Activated naive CD8-positive, alpha-beta T cell treated with anti-CD3 and anti-CD28 coated beads, Interleukin-2, amount 50 U/mL, for 16 hours (primary cell): ENCODE measurements at regions not wholly inside any gene's neighbourhood (a gene's known extent, or its start where the extent isn't known, plus 50 kb on each side); places are given as distances from the start of the nearest gene placed in this dataset.
"Not testable (repeated sequence)": the region's sequence is repeated elsewhere in the genome, so short reads cannot be mapped to it uniquely, and the experiment has no call there.

ENCODE experiments used
- DNase-seq: peaks from one replicate; pipeline ENCODE4 v3.0.0-alpha.2; 2020; ENCODE audit warnings: low read depth, low spot score

DNA sequence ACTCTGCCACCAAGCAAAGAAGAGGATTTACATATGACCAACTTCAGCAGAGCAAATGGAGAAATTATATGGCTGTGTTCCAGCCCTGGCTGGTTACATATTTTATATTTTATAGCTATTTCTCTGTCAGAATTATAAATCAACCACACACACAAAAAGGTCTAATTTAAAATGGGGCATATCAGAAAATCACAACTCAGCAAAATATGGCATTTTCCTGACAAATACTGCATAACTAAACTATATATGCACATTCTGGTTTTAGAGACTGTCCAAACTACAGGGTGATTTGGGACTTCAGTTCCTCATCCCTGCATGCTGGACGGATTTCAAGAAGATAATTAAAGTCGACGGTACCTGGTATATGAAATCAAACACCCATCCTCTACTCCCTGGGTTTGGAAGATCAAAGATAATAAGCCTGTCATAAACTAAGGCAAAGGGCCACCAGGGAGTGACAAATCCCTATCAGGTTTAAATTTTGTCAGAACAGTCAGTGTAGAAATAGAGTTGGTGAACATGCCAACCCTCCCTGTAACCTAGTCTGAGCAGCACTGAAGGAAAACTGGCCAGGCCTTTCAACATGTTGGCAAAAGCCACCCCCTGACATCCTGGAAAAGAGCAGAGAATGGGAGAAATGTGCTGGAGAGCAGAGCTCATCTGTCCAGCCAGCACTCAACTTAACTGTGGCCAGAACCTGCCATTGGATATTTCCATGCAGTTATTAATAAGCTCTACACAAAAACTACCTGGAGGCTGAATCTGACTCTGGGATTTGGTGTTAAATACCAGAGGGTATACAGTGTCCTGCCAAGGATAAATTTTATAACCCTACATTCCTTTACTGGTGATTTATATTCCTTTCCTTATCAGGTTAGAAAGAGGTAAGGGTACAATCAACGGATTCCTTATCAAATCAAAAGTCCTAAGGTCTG, 235.7 kb downstream of the ENC1 start:
- no peak for DNase-seq

DNA sequence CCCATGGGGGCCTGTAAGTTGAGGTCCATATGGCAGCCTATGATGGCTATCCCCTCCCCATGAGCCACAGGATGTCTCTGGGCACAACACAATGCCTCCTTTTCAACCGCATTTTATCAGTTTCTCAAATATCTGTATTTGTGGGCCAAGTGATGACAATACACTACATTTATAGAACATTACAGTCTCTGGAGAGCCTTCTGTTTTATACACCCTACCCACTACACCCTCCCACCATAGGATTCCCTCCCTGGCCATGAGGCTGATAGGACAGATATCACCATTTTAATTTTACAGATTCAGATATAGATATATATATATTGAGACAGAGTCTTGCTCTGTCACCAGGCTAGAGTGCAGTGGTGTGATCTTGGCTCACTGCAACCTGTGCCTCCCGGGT, 236.8 kb downstream of the ENC1 start:
- DNase-seq = no peak

DNA sequence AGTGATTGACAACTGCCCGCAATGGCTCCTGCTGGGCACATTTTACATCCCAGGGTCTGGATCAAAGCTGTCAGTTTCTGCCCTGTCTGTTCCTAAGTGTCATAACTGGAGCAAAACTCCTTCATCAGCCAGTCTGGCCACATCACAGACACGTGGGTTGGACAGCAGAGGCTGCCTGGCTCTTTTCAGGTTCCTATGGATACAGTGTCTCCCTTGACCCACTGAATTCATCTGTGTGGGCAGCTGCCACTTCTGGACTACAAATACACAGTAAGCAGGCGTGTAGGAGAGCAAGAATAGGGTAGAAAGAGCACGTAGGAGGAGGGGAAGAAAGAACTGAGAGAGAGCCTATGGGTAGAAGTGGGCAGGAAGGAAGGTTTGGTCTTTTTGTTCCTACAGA, 238.0 kb downstream of the ENC1 start:
- DNase-seq = no peak

DNA sequence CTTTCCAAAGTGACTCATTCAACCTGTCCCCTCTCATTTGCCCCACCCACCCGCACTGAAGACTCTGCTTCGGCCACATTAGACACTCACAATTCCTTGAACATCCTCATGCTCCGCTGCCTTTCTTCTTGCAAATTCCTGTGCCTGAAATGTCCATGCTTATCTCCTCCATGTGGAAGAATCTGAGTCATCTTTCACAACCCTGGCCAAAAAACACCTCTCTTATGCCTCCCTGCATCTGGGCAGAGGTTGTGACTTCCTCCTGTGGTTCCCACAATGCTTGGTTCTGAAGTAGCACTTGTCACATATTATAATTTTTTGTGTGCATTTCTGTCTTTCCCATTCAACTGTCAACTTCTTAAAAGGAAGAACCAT, 238.6 kb downstream of the ENC1 start:
- DNase-seq = no peak

DNA sequence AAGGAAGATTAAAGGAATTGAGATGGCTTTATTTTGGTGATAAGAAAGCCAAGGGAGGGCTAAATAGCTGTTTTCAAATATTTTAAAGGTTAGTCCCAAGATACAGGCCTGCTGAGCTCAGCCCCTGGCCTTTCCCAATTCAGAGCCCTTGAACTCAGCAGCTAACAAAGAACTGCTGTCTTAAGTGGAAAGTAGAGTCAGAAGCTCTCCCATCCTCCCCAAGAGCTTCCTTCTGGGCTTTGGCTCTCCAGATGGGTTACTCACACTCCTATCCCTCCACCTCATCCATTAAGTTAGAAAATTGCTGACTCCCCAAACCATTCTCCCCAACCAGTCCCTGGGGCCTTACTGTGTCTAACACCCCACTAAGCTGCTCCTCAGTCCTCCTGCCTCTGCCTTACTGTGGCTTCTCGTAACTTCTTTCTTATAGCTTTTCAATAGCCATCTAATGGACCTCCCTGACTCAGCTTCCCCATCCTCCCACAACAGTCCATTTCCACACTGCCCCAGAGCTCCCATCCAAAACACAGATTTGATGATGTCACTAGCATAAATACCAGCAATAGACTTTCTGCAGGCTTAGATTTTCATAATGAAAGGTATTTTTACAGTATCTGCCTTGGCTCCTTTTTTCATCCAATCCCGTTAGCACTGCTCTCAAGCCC, 239.1 kb downstream of the ENC1 start:
- no peak for DNase-seq

DNA sequence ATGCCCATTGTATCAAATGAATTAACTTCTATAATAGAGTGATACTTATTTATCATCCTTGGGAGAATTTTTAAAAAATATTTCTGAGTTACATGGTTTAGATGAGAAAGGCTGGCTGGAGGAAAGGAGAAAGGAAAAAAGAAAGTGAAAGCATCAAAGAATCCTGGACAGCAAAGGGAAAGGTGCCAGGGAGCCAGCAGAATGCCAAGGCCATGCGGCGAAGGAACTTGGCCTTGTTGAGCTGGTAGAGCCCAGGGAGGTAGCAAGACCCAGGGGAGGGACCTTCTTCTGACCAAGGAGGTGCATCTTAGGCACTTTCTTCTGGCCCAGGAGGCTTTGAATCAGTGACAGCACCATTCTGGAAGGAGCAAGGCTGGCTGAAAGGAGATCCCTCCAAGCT, 240.5 kb downstream of the ENC1 start:
- DNase-seq = no peak

DNA sequence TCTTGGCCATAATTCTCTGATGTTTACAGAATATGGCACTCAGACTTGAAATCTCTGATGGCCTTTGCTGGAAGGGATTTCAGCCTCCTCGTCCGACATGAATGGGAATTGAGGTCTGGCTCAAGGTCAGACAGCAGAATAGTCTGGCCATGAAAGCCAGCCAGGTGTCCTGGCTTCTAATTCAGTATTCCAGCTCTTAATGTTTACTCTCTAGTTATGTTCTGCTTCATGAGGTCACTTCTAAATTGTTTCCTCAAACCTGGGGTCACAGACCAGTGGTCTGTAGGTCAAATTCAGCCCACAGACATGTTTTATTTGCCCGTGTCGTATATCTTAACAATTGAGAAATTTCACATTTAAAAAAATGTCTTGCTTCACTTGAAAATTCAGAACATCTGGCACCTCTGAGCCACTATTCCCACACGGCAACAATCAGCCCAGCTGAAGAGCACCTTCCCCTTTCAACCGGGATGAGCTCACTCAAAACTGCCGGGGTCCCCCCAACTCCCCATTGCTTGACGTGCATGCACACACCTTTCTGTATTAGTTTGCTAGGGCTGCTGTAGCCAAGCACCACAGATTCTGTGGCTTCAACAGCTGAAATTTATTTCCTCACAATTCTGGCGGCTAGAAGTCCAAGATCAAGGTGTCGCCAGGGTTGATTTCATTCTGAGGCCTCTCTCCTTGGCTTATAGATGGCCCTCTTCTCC, 243.5 kb downstream of the ENC1 start:
- no peak for DNase-seq

DNA sequence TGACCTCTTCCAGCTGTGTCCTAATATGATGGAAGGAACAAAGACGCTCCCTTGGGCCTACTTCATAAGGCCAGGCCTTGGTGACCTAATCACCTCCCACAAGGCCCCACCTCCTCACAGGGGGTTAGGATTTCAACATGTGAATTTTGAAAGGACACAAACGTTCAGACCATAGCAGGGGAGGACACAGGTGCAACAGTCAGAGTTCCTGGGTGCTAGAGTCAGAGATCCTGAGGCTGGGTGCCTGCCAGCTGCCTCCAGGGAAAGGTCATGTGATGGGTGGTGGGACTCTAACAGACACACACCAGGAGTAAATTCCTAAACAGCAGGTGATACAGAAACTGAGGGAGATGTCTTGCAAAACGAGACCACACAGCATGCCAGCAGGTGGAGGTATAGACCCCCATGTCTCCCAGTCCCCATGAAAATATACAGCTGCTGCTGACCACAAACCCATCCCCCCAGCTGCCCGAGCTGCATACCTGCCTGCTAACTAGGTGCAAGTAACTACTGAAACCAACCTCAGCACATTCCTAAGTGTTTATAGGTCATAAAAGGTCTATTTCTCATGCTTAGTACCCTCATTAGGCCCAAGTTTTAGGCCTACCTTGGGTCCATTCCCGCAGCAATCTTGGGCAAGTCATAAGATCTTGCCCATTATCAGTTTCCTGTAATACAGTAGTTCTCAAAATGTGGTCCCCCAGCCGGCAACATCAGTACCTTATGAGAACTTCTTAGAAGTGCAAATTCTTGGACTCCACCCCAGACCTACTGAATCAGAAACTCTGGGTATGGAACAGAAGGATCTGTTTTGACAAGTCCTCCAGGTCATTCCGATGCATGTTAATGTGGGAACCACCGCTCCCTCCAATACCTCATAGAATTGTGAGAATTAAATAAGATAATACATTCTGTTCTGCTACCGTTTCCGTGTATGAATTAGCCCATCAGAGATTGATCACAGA, 245.3 kb downstream of the ENC1 start:
- no peak for DNase-seq

DNA sequence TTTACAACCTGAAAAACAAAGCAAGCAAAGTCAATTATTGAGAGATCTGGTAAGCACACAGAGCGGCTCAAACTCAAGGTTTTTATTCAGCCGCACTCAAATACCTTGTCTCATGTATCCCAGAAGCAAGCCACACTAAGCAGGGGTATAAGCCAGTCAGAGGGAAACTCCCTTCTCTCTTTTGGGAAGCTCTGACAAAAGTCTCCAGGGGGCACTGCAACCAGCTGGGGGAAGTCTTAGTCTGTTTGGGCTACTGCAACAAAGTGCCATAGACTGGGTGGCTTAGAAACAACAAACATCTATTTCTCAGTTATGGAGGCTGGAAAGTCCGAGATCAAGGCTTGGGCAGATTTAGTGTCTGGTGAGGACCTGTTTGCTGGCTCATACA, 246.0 kb downstream of the ENC1 start:
- DNase-seq = no peak

DNA sequence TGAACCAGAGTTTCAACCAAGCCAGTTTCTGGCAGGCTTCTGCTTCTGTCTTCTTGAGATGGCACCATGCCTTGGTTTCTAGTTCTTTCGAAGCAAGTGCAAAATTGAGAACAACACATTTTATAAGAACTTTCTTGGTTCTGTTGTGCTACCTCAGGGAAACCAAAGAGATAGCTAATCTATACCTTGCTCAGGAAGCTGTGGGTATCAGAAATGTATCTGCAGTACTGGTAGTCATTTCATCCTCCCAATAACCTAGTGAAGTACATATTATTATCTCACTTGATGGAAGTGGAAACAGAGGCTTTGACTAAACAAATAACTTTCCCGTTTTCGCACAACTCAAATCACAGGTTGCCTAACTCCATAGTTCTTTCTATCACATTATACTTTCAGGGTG, 246.6 kb downstream of the ENC1 start:
- DNase-seq = no peak

DNA sequence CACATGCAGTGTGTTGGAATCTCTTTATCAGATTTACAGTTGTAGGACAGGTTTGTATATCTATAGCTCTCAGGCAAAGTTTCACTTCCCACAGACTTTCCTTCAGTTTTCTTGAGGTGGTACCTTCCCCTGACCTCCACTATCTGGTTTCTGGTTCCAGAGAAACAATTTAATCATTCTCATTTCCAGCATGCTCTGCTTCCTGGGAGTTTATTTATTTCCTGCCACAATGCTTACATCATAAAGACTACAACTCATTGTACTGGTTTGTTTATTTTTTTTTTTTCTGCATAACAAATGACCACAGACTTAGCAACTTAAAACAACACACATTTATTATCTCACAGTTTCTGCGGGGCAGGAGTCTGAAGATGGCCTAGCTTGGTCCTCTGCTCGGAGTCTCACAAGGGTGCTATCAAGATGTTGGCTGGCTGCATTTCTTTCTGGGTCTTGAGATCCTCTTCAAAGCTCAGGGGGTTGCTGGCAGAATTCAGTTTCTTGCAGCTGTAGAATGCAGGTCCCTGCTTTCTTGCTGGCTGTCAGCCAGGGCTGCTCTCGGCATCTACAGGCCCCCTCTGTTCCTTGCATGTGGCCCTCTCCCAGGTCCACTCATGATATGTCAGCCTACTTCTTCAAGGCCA, 247.7 kb downstream of the ENC1 start:
- DNase-seq = no peak

DNA sequence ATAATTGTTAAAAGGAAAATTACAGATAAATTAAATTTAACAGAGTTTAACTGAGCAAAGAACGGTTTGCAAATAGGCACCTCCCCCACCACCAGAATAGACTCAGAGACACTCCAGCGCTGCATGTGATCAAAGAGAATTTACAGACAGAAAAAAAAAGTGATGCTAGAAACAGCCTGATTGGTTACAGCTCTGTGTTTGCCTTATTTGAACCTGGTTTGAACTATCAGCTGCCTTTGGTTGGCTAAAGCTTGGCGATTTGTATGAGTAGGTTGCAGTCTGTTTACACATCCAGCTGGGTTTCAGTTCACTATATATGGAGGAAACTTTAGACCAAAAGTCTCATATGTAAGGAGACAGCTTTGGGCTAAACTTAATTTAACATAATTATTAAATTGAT, 249.1 kb downstream of the ENC1 start:
- no peak for DNase-seq

DNA sequence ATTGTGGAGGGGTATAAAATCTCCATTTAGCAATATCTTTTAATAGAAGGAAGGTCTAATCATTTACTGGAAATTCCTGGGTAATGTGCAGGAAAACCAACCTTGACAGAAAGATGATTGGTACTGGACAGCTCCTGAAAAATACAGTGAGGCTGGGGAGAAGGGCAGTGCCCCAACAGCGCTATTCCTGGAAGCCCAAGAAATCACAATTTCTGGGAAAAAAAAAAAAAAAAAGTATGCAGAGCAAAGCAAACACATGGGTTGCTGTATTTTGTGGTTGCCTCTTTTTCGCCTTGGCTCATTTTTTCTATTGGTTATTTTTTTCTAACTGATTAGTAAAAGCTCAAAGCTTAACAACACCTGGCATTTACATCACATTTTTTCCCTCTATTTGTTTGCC, 249.7 kb downstream of the ENC1 start:
- DNase-seq = no peak

DNA sequence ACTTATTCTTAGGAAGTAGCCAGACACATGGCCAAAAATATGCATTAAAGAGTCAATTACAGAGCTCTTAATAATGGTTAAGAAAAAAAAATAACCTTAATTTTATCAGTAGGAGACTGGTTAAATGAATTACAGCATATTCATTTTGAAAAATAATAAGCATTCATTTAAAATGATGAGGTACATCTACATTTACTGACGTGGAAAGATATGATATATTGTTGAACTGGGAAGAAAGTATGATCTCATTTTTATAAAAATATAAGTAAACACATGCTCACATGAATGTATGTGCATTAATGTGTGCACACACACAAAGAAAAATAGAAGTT, 250.3 kb downstream of the ENC1 start:
- no peak for DNase-seq

DNA sequence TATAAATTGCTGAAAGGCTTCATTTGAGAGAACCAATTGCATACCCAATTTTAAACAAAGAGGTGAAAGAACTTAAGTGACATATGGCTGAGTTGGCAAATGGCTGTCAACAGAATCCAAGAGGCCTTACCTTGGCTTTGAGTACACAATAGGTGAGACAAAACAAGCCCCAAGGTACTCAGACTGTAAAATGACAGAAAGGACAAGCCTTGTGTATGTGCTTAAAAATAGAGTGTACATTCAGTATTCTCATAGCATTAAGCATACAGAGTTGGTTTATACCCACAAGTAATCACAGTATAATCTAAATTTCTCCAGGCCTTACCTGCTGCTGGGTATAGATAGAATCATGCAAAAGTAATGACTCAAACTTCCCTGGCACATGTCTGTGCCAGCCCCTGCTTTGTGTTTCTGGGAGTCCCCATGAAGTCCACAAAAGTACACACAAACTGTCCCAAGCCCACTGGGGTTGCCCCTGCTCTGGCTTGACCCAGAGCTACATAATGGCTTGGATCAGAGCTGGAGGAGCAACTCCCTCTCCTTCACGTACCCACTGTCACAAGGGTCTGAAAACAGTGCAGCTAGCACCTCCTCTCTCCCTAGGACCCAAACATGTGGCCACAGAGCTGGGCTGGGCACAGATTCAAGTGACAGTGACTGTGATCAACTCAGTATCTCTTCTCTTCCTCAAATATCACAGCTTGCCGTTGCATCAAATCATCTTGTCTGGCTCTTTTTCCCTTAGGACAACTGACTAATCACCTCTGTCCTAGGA, 250.8 kb downstream of the ENC1 start:
- no peak for DNase-seq

DNA sequence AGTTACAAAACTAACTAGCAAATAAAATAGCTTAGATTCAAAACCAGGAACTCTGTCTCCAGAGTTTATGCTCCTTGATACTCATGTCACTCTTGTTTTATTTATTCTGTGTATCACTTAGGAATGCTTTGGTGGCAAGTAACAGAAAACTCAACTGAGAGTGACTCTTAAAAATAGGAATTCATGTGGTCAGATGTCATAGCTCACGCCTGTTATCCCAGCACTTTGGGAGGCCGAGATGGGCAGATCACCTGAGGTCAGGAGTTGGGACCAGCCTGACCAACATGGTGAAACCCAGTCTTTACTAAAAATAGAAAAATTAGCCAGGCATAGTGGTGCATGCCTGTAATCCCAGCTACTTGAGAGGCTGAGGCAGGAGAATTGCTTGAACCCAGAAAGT, 252.1 kb downstream of the ENC1 start:
- DNase-seq = not testable (repeated sequence)

DNA sequence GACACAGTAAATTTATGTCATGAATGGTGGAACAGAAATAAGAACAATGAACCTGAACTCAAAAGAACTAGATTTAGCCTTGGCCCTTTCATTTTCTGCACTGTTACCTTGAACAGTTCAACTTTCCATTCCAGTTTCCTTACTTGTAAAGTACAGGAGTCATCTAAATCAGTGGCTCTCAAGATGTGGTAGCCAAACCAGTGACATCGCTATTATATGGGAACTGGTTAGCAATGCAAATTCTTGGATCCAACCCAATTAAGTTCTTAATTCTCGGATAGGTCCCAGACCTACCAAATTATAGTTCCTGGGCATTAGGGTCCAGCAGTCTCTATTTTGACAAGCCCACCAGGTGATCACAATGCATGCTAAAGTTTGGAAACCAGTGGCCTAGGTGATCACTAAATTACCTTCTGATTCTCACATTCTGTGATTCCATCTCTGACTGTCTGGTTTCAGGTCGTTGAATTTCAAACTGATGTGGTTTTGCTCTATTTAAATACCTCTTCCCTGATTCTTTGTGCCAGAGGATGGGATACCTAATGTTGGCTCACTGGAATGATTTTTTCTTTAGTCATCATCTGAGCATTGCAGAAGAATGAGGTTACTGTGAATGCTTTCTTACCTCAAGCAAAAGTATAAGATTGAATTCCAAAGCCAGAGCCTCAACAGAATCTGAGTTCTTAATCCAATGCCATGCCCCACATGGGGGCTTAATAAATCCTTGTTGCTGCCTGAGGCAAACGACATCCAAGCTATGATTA, 253.8 kb downstream of the ENC1 start:
- DNase-seq = no peak

DNA sequence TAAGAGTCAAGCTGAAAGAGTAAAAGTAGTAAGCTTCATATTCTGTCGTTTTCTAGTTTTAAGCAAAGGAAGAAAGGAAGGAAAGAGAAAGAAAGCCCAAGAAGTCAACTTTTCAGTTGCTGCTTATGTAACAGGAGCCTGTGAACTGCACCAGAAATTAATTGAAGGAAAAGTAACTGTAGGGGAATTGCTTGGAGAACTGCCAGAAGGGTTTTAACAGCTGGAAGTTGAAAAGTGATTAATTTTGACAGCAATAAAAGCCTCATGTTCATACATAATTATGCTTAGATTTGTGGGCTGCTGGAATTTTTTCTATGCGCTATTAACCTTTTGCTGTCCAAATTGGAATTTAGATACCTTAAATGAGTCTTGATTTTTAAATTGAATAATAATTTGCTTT, 255.7 kb downstream of the ENC1 start:
- DNase-seq = no peak

DNA sequence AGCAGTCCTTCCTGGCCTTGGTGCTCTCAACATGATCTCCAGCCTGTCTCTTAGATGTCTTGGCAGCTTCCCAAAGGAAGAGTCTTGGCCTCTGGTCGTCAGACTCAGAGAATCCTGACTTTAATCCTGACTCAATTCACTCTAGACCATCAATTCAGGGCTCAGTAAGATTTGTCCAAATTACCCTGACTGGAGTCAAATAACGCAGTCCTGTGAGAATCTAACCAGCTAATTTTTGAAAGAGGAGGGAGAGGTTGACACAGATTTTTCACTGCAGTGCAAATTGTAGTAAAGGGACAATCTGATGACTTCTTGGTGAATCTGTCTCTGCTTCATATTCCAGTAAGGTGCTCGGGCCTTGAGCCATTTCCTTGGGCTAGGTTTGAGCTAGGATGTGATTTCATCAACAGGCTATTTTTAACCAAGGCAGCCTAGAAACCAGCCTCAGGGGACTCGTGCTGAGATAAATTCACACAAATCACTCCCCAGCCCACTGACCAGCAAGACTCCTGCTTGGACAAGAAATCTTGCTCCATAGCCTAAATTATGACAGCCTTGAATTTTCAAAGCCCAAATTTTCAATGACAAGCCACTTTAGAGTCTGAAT, 257.4 kb downstream of the ENC1 start:
- DNase-seq = no peak
